Germinal center (tissue), 1 donor: ENCODE measurements at regions not wholly inside any gene's neighbourhood (a gene's known extent, or its start where the extent isn't known, plus 50 kb on each side); places are given as distances from the start of the nearest gene placed in this dataset.
"Not testable (repeated sequence)": the region's sequence is repeated elsewhere in the genome, so short reads cannot be mapped to it uniquely, and the experiment has no call there.

ENCODE experiments used
- DNase-seq: peaks from one replicate; pipeline ENCODE4 v3.0.0; 2012; ENCODE audit warnings: mixed read lengths, low spot score

- no peak for DNase-seq
Measured at GRCh38 chr4:174010547-174010946, 272.9 kb downstream of the FBXO8 start.

GRCh38 chr4:174009686-174010451 is 273.6 kb downstream of the FBXO8 start:
- no peak for DNase-seq

GRCh38 chr4:174005422-174005821 is 278.0 kb downstream of the FBXO8 start:
- DNase-seq, result no peak

GRCh38 chr4:173998471-173999144 is 284.9 kb downstream of the FBXO8 start:
- DNase-seq, result no peak

- not testable (repeated sequence) for DNase-seq
Measured at GRCh38 chr4:173995779-173996178, 287.7 kb downstream of the FBXO8 start.

- no peak for DNase-seq
Measured at GRCh38 chr4:173991814-173992213, 291.7 kb downstream of the FBXO8 start.

GRCh38 chr4:173991316-173991715 is 292.2 kb downstream of the FBXO8 start:
- DNase-seq, result no peak

- DNase-seq, result no peak
Measured at GRCh38 chr4:173990869-173991210, 292.6 kb downstream of the FBXO8 start.

GRCh38 chr4:173990126-173990868 is 293.2 kb downstream of the FBXO8 start:
- DNase-seq, result no peak

- DNase-seq, result not testable (repeated sequence)
Measured at GRCh38 chr4:173963523-173963922, 319.9 kb downstream of the FBXO8 start.

GRCh38 chr4:173960398-173960797 is 323.1 kb downstream of the FBXO8 start:
- no peak for DNase-seq

GRCh38 chr4:173958445-173958844 is 325.0 kb downstream of the FBXO8 start:
- no peak for DNase-seq

- DNase-seq, result no peak
Measured at GRCh38 chr4:173943547-173943946, 339.9 kb downstream of the FBXO8 start.

- DNase-seq, result no peak
Measured at GRCh38 chr4:173940146-173940545, 343.3 kb downstream of the FBXO8 start.

- no peak for DNase-seq
Measured at GRCh38 chr4:173937631-173938270, 345.7 kb downstream of the FBXO8 start.

GRCh38 chr4:173936861-173937260 is 346.6 kb downstream of the FBXO8 start:
- DNase-seq, result no peak

GRCh38 chr4:173935622-173936405 is 347.7 kb downstream of the FBXO8 start:
- no peak for DNase-seq

- no peak for DNase-seq
Measured at GRCh38 chr4:173934933-173935620, 348.4 kb downstream of the FBXO8 start.

GRCh38 chr4:173934201-173934600 is 349.3 kb downstream of the FBXO8 start:
- no peak for DNase-seq

- DNase-seq, result no peak
Measured at GRCh38 chr4:173932701-173933100, 350.8 kb downstream of the FBXO8 start.

GRCh38 chr4:173930329-173930967 is 353.0 kb downstream of the FBXO8 start:
- DNase-seq, result no peak
